GM21515 (cell line): ENCODE measurements at regions not wholly inside any gene's neighbourhood (a gene's known extent, or its start where the extent isn't known, plus 50 kb on each side); places are given as distances from the start of the nearest gene placed in this dataset.
"Not testable (repeated sequence)": the region's sequence is repeated elsewhere in the genome, so short reads cannot be mapped to it uniquely, and the experiment has no call there.

Source experiments
- ATAC-seq: cut with Tn5 transposase; IDR thresholded peaks from one replicate; pipeline ENCODE4 v1.9.1; 2021; ENCODE audit not compliant: unreplicated experiment

GRCh38 chr10:55537497-55537896 is 736.5 kb upstream of the PCDH15 start:
- not testable (repeated sequence) for ATAC-seq

GRCh38 chr10:55519264-55519663 is 718.2 kb upstream of the PCDH15 start:
- ATAC-seq: no peak

GRCh38 chr10:55518416-55518815 is 717.4 kb upstream of the PCDH15 start:
- ATAC-seq: not testable (repeated sequence)

GRCh38 chr10:55509168-55509567 is 708.1 kb upstream of the PCDH15 start:
- no peak for ATAC-seq

- ATAC-seq: no peak
Measured at GRCh38 chr10:55500931-55501559, 700.0 kb upstream of the PCDH15 start.

GRCh38 chr10:55497893-55498499 is 697.0 kb upstream of the PCDH15 start:
- ATAC-seq: no peak

- no peak for ATAC-seq
Measured at GRCh38 chr10:55495555-55495954, 694.5 kb upstream of the PCDH15 start.

GRCh38 chr10:55491712-55492111 is 690.7 kb upstream of the PCDH15 start:
- no peak for ATAC-seq

- no peak for ATAC-seq
Measured at GRCh38 chr10:55485827-55486226, 684.8 kb upstream of the PCDH15 start.

- ATAC-seq: no peak
Measured at GRCh38 chr10:55476129-55476528, 675.1 kb upstream of the PCDH15 start.

GRCh38 chr10:55474258-55474657 is 673.2 kb upstream of the PCDH15 start:
- no peak for ATAC-seq

- no peak for ATAC-seq
Measured at GRCh38 chr10:55470840-55471239, 669.8 kb upstream of the PCDH15 start.

GRCh38 chr10:55466806-55467504 is 665.9 kb upstream of the PCDH15 start:
- no peak for ATAC-seq

GRCh38 chr10:55464083-55464482 is 663.1 kb upstream of the PCDH15 start:
- no peak for ATAC-seq

- no peak for ATAC-seq
Measured at GRCh38 chr10:55460008-55460407, 659.0 kb upstream of the PCDH15 start.

- no peak for ATAC-seq
Measured at GRCh38 chr10:55449981-55450380, 649.0 kb upstream of the PCDH15 start.

GRCh38 chr10:55446441-55447002 is 645.5 kb upstream of the PCDH15 start:
- no peak for ATAC-seq

- no peak for ATAC-seq
Measured at GRCh38 chr10:55441777-55442176, 640.7 kb upstream of the PCDH15 start.

GRCh38 chr10:55426138-55426537 is 625.1 kb upstream of the PCDH15 start:
- no peak for ATAC-seq

- no peak for ATAC-seq
Measured at GRCh38 chr10:55410415-55410885, 609.4 kb upstream of the PCDH15 start.

GRCh38 chr10:55404094-55404493 is 603.1 kb upstream of the PCDH15 start:
- ATAC-seq: no peak
